ENCODE measurements at regions not wholly inside any gene's neighbourhood (a gene's known extent, or its start where the extent isn't known, plus 50 kb on each side); places are given as distances from the start of the nearest gene placed in this dataset.

GRCh38 chr3:101925564-101925963 lies 76.2 kb downstream of the NFKBIZ start:
- Histone ChIP-seq H3K4me2 (no peak overlapping the region), H4K20me1 (ENCODE audit: insufficient read depth, poor library complexity, severe bottlenecking) (no peaks in the 10 kb centered on the region), H3K9me2 (replicated peaks; ENCODE audit: insufficient read depth) (no peaks in the 10 kb centered on the region), H2AFZ (no peak overlapping the region), H3K27ac (no peak overlapping the region), H3K4me1 (ENCODE audit: insufficient read depth) (no peaks in the 10 kb centered on the region), H3K36me3 (replicated peaks; ENCODE audit: insufficient read depth, low read depth) (no peaks in the 10 kb centered on the region), H3K27me3 (no peaks in the 10 kb centered on the region), H3K79me2 (no peaks in the 10 kb centered on the region), H3K9me3 (ENCODE audit: low read depth) (no peaks in the 10 kb centered on the region), H3K4me3 (no peak overlapping the region)
- TF ChIP-seq CTCF (IDR thresholded peaks at IDR 0.05; ENCODE audit: poor library complexity) (no peak), EZH2 (IDR thresholded peaks at IDR 0.05; ENCODE audit: borderline replicate concordance) (no peak), EZH2phosphoT487 (IDR thresholded peaks at IDR 0.05; ENCODE audit: low read depth, severe bottlenecking, unreplicated experiment) (no peak)
- 56% methylated on average over 2 of the region's 2 CpGs for WGBS (ENCODE audit: low lambda C conversion rate, missing lambda C conversion rate)
- no peak for DNase-seq (ENCODE audit: low spot score)

- Histone ChIP-seq H3K9me2 (replicated peaks; ENCODE audit: insufficient read depth) (no peaks in the 10 kb centered on the region), H3K9me3 (ENCODE audit: low read depth) (no peaks in the 10 kb centered on the region), H3K4me1 (ENCODE audit: insufficient read depth) (no peaks in the 10 kb centered on the region), H2AFZ (no peak overlapping the region), H4K20me1 (ENCODE audit: insufficient read depth, poor library complexity, severe bottlenecking) (no peaks in the 10 kb centered on the region), H3K36me3 (replicated peaks; ENCODE audit: insufficient read depth, low read depth) (no peaks in the 10 kb centered on the region), H3K4me3 (no peak overlapping the region), H3K27me3 (no peaks in the 10 kb centered on the region), H3K79me2 (no peaks in the 10 kb centered on the region), H3K4me2 (no peak overlapping the region), H3K27ac (no peak overlapping the region)
- no peak for DNase-seq (ENCODE audit: low spot score)
- TF ChIP-seq EZH2phosphoT487 (IDR thresholded peaks at IDR 0.05; ENCODE audit: low read depth, severe bottlenecking, unreplicated experiment) (no peak), CTCF (IDR thresholded peaks at IDR 0.05; ENCODE audit: poor library complexity) (no peak), EZH2 (IDR thresholded peaks at IDR 0.05; ENCODE audit: borderline replicate concordance) (no peak)
- 76% methylated on average over 7 of the region's 7 CpGs for WGBS (ENCODE audit: low lambda C conversion rate, missing lambda C conversion rate)
Observed at GRCh38 chr3:101926594-101927105, 77.3 kb downstream of the NFKBIZ start.

GRCh38 chr3:101928890-101929289 lies 79.6 kb downstream of the NFKBIZ start:
- Histone ChIP-seq H3K27ac (no peak overlapping the region), H2AFZ (no peak overlapping the region), H3K79me2 (no peaks in the 10 kb centered on the region), H3K4me2 (no peak overlapping the region), H3K9me3 (ENCODE audit: low read depth) (no peaks in the 10 kb centered on the region), H4K20me1 (ENCODE audit: insufficient read depth, poor library complexity, severe bottlenecking) (no peaks in the 10 kb centered on the region), H3K9me2 (replicated peaks; ENCODE audit: insufficient read depth) (no peaks in the 10 kb centered on the region), H3K4me3 (no peak overlapping the region), H3K4me1 (ENCODE audit: insufficient read depth) (no peaks in the 10 kb centered on the region), H3K36me3 (replicated peaks; ENCODE audit: insufficient read depth, low read depth) (no peaks in the 10 kb centered on the region), H3K27me3 (no peaks in the 10 kb centered on the region)
- WGBS (ENCODE audit: low lambda C conversion rate, missing lambda C conversion rate): 77% methylated on average over 1 of the region's 1 CpG
- no peak for TF ChIP-seq EZH2 (IDR thresholded peaks at IDR 0.05; ENCODE audit: borderline replicate concordance)
- TF ChIP-seq EZH2phosphoT487 (IDR thresholded peaks at IDR 0.05; ENCODE audit: low read depth, severe bottlenecking, unreplicated experiment): no peak
- TF ChIP-seq CTCF (IDR thresholded peaks at IDR 0.05; ENCODE audit: poor library complexity): no peak
- DNase-seq (ENCODE audit: low spot score): no peak

GRCh38 chr3:101931081-101931480 lies 81.8 kb downstream of the NFKBIZ start:
- Histone ChIP-seq H3K27me3 (no peaks in the 10 kb centered on the region), H2AFZ (no peak overlapping the region), H3K9me3 (ENCODE audit: low read depth) (no peaks in the 10 kb centered on the region), H3K9me2 (replicated peaks; ENCODE audit: insufficient read depth) (no peaks in the 10 kb centered on the region), H3K4me1 (ENCODE audit: insufficient read depth) (no peaks in the 10 kb centered on the region), H3K36me3 (replicated peaks; ENCODE audit: insufficient read depth, low read depth) (no peaks in the 10 kb centered on the region), H3K79me2 (no peaks in the 10 kb centered on the region), H3K4me2 (no peak overlapping the region), H4K20me1 (ENCODE audit: insufficient read depth, poor library complexity, severe bottlenecking) (no peaks in the 10 kb centered on the region), H3K27ac (no peak overlapping the region), H3K4me3 (no peak overlapping the region)
- TF ChIP-seq EZH2phosphoT487 (IDR thresholded peaks at IDR 0.05; ENCODE audit: low read depth, severe bottlenecking, unreplicated experiment): no peak
- TF ChIP-seq CTCF (IDR thresholded peaks at IDR 0.05; ENCODE audit: poor library complexity): no peak
- no peak for TF ChIP-seq EZH2 (IDR thresholded peaks at IDR 0.05; ENCODE audit: borderline replicate concordance)
- WGBS (ENCODE audit: low lambda C conversion rate, missing lambda C conversion rate): 90% methylated on average over 1 of the region's 1 CpG
- no peak for DNase-seq (ENCODE audit: low spot score)
